HG02884 (cell line): ENCODE measurements at regions not wholly inside any gene's neighbourhood (a gene's known extent, or its start where the extent isn't known, plus 50 kb on each side); places are given as distances from the start of the nearest gene placed in this dataset.
A peak's percentile ranks its signal among the peaks of the same experiment; 100 is the strongest.

Source experiments
- ATAC-seq: cut with Tn5 transposase; IDR thresholded peaks from one replicate; pipeline ENCODE4 v1.9.1; 2021; ENCODE audit warnings: mild to moderate bottlenecking, moderate library complexity; ENCODE audit not compliant: unreplicated experiment

DNA sequence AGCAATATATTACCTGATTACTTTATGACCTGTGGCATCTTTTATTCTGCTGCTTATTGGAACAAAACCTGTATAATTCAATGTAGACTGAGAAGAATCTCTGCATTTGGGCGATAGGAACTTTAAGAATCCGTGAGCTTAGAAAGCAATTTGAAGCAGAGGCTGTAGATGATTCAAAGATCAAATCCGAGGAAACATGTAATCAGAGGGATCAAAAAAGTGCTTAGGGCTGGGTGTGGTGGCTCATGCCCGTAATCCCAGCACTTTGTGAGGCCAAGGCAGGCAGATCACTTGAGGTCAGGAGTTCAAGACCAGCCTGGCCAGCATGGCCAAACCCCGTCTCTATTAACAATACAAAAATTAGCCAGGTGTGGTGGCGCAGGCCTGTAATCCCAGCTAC, 198.4 kb downstream of the MTX2 start:
- no peak for ATAC-seq

GRCh38 chr2:176468457-176469113, 199.3 kb downstream of the MTX2 start:
- no peak for ATAC-seq

- no peak for ATAC-seq
Observed at GRCh38 chr2:176470713-176471112, 201.5 kb downstream of the MTX2 start.

DNA sequence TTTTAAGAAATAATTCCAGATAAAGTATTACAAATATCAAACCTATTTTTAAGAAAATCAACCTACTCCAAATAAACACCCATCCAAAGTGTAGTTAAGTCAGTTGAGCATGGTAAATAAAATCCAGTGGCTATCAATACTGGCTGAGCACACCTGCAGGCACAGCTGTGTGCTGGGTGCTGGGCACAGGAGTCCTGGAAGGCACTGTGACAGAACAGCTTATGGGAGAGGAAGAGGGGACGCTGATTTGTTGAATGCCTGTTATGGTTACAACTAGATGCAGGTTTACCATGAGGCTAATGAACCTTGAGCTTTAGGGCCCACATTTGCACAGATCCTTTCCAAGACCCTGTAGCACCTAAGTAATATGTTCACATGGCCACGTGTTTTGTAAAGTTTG, 202.7 kb downstream of the MTX2 start:
- no peak for ATAC-seq

GRCh38 chr2:176473177-176473576, 203.9 kb downstream of the MTX2 start:
- peak; percentile 57 for ATAC-seq

DNA sequence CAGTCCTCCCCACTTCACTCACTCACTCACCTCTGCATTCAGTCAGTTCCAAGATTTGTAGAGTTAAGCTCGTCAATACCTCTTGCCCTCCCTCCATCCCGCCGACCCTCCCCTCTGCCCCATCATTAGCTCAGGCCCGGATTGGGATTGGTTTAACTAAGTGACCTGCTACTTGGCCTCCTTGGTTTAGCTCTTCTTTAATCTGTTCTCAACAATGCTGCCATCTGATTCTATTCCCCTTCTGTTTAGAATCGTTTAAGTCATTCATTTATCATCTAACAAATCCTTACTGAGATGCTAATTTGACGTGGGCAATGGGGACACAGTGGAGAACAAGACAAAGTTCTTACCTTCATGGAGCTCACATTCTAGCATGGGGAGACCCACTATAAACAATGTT, 204.6 kb downstream of the MTX2 start:
- ATAC-seq: no peak

- ATAC-seq: no peak
Observed at GRCh38 chr2:176477336-176477735, 208.1 kb downstream of the MTX2 start.

- no peak for ATAC-seq
Observed at GRCh38 chr2:176479961-176480360, 210.7 kb downstream of the MTX2 start.

DNA sequence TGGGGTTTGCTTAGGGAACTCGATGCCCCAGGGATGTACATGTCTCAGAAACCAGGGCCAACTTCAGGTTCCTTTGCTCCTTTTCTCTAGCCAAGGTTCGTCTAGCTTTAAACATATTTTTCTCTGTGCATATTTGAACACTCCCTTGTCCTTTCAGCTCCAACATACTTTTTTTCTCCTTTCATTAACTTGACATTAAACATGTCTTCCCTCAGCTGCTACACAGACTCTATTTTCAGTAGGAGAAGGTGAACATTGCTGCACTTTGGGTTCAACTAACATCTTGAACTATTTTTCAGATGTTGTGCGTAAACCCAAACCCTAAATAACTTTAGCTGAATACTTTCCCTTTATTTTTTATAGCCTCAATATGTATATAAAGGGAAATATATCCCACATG, 212.9 kb downstream of the MTX2 start:
- ATAC-seq: no peak

- no peak for ATAC-seq
Observed at GRCh38 chr2:176483476-176483875, 214.2 kb downstream of the MTX2 start.

DNA sequence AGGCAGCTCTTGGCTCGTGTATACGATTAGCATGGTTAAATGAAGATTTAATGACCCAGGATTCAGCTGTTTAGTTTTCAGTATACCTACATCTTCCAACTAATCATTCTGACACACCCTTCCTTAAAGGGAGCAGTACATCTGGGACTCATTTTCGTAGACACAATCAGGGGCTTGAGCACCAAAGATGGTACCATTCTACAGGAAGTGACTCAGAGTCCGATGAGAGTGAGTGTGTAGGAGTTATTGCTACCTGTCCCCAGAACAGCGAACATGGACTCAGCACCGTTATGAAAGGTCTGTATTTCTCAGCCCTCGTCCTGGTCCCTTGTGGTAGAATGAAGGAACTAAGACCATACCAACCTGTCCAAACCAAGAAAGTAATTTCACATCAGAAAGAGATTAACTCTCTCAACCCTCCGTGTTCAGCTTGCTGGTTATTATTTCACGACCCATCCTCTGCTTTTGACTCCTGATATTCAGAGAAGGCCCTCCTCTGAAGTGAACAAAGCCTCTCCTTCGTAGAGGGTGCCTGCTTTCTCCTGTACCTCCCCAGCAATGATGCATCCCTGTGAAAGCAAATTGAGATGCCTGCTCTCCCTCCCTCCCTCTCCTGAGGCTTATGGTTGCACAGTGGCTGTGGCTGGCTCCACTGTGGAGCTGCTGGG, 214.8 kb downstream of the MTX2 start:
- no peak for ATAC-seq

GRCh38 chr2:176484838-176485237, 215.6 kb downstream of the MTX2 start:
- ATAC-seq: no peak

- ATAC-seq: no peak
Observed at GRCh38 chr2:176488431-176488830, 219.2 kb downstream of the MTX2 start.

- ATAC-seq: no peak
Observed at GRCh38 chr2:176490061-176490861, 221.0 kb downstream of the MTX2 start.

GRCh38 chr2:176491172-176491904, 222.1 kb downstream of the MTX2 start:
- peak; percentile 94 for ATAC-seq

DNA sequence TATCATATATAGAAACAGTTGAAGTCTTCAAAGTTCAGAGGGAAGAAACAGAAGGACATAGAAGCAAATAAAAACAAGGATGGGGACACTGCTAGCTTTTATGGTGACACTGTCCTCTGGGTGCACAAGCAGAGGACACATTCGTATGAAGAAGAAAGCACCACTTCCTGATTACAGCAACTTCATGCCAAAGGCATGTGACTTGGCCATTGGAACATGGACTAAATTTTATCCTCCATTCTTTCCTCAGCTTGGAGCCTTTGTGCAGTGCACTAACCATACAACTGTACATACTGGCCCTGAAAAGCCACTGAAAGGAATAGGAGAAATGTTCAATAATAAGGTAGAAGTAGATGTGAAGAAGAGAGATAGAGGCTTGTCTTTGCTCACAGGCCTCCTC, 223.3 kb downstream of the MTX2 start:
- no peak for ATAC-seq

DNA sequence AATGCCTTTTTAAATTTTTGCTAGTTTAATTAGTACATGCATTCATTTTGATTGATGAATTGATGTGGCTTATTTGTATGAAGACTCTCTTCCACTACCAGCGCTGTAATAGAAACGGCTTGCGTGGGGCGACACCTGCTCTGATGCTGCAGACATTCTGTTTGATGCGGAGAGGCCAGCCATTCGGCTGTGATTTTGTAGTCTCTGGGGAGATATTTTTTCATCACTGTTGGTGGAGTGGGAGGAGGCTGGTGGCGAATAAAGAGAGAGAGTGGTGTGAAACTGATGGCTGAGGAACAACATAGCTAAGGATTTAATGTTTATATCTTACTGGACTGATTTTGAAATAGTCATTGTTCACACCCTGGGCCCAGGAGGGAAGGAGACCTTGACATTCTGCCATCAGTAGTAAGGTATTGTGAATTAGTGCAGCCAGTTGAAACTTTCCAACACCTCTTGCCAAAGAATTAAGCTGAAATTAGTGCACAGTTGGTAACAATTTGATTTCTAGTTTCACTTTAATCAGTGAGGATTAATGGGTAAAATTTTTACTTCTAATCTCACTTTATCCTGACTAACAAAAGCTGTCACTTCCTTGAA, 224.1 kb downstream of the MTX2 start:
- ATAC-seq: peak; percentile 43

DNA sequence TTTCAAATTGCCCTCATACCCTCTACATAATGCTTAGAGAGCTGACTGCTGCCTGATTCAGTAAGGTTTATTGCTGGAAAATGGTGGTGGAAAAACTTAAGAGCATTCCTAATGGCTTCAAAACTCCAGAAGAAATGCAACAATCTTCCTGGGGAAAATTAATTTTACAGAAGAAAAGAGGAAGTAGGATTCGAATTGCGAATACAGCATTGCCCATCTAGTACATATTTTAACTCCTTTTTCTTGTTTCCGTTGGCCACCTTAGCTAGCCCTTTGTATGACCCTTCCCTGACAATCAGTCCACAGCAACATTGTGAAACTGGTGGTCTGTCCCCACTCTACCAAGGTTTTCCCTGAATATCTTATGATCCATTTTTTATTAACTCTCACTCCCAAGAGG, 224.7 kb downstream of the MTX2 start:
- no peak for ATAC-seq

GRCh38 chr2:176494949-176495353, 225.7 kb downstream of the MTX2 start:
- ATAC-seq: no peak

- no peak for ATAC-seq
Observed at GRCh38 chr2:176495826-176496225, 226.6 kb downstream of the MTX2 start.

GRCh38 chr2:176496761-176497160, 227.5 kb downstream of the MTX2 start:
- no peak for ATAC-seq
